ENCODE measurements at regions not wholly inside any gene's neighbourhood (a gene's known extent, or its start where the extent isn't known, plus 50 kb on each side); places are given as distances from the start of the nearest gene placed in this dataset.
A peak's percentile ranks its signal among the peaks of the same experiment; 100 is the strongest.

DNA sequence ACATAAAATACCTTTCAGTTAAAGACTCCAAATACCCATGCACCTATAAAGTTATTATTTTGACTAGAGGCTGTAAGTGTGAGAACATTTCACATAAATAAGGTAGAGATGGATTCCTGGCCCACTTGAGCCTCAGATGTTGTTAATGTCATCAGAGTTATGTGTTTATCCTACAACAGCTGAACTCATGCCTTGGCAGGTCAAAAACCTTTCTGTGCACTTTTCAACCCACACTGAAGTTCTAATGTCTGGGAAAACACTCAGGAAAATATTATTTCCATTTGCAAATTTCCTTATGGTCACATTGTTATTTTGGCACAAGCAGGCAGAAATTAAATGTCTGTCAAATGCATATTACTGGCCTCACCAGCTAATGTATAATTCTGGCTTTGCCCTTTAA lies 209.2 kb downstream of the LNPK start:
- DNase-seq (ENCODE audit: low spot score): no peak
- TF ChIP-seq, protein P1, sequence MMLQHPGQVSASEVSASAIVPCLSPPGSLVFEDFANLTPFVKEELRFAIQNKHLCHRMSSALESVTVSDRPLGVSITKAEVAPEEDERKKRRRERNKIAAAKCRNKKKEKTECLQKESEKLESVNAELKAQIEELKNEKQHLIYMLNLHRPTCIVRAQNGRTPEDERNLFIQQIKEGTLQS (IDR thresholded peaks at IDR 0.05): no peak
- TF ChIP-seq FOXA2 (IDR thresholded peaks at IDR 0.05) (no peak), RXRA (IDR thresholded peaks at IDR 0.05) (peak in 1 of 2 donors; percentile 33)
- TF ChIP-seq, protein P2, sequence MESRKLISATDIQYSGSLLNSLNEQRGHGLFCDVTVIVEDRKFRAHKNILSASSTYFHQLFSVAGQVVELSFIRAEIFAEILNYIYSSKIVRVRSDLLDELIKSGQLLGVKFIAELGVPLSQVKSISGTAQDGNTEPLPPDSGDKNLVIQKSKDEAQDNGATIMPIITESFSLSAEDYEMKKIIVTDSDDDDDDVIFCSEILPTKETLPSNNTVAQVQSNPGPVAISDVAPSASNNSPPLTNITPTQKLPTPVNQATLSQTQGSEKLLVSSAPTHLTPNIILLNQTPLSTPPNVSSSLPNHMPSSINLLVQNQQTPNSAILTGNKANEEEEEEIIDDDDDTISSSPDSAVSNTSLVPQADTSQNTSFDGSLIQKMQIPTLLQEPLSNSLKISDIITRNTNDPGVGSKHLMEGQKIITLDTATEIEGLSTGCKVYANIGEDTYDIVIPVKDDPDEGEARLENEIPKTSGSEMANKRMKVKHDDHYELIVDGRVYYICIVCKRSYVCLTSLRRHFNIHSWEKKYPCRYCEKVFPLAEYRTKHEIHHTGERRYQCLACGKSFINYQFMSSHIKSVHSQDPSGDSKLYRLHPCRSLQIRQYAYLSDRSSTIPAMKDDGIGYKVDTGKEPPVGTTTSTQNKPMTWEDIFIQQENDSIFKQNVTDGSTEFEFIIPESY (IDR thresholded peaks at IDR 0.05): no peak
- peaks cover 0 to 5% (median 3%) of the 10 kb centered on the region in 4 donors for H3K9me3 ChIP-seq (ENCODE audit: control insufficient read depth in 4 of 4, low read length in 3 of 4)
- no peaks in the 10 kb centered on the region for H3K36me3 ChIP-seq (ENCODE audit: control insufficient read depth in 4 of 4, insufficient read depth in 3 of 4, low read depth in 1 of 4, low read length in 3 of 4)
- peaks cover 0 to 10% (median 2%) of the 10 kb centered on the region in 4 donors for H3K4me1 ChIP-seq (ENCODE audit: control insufficient read depth in 4 of 4, insufficient read depth in 4 of 4, low read length in 3 of 4)
- no peak overlapping the region for H3K9ac ChIP-seq (ENCODE audit: low read depth in 1 of 2, low read length in 2 of 2)
- H3K4me3 ChIP-seq (ENCODE audit: low read depth in 1 of 3, low read length in 3 of 3): no peak overlapping the region
- H3K27ac ChIP-seq (ENCODE audit: low read depth in 1 of 2, low read length in 2 of 2): no peak overlapping the region
- H3K27me3 ChIP-seq (ENCODE audit: control insufficient read depth in 4 of 4, insufficient read depth in 4 of 4, low read length in 3 of 4): no peaks in the 10 kb centered on the region

DNA sequence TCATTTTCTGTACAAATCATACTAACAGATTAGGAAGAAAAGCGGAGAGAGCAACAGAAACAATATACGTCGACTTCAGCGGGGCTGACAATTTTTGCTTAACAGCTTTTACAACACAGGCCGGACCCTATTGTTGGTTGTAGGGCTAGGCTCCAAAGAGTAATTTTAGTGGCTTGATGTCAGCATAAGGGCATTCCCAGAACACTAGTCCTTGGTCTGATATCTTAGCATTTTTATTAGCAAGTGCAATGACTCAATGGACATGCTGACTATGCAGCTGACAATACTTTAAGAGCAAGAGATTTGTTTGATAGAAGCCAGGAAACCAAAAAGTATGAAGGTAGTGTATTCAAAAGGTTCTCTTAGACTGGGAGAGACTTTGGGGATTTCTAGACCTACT lies 209.9 kb downstream of the LNPK start:
- Histone ChIP-seq H3K4me3 (ENCODE audit: low read depth in 1 of 3, low read length in 3 of 3) (no peak overlapping the region), H3K9ac (ENCODE audit: low read depth in 1 of 2, low read length in 2 of 2) (no peak overlapping the region), H3K27me3 (ENCODE audit: control insufficient read depth in 4 of 4, insufficient read depth in 4 of 4, low read length in 3 of 4) (no peaks in the 10 kb centered on the region), H3K36me3 (ENCODE audit: control insufficient read depth in 4 of 4, insufficient read depth in 3 of 4, low read depth in 1 of 4, low read length in 3 of 4) (no peaks in the 10 kb centered on the region), H3K4me1 (ENCODE audit: control insufficient read depth in 4 of 4, insufficient read depth in 4 of 4, low read length in 3 of 4) (peaks cover 0 to 10% (median 2%) of the 10 kb centered on the region in 4 donors), H3K27ac (ENCODE audit: low read depth in 1 of 2, low read length in 2 of 2) (no peak overlapping the region), H3K9me3 (ENCODE audit: control insufficient read depth in 4 of 4, low read length in 3 of 4) (peaks cover 0 to 5% (median 3%) of the 10 kb centered on the region in 4 donors)
- WGBS: 96% methylated on average over 5 of the region's 5 CpGs
- DNase-seq (ENCODE audit: low spot score): no peak
- no peak for TF ChIP-seq GABPA (IDR thresholded peaks at IDR 0.05 in 1 of 2, conservative IDR thresholded peaks at IDR 0.05 in 1 of 2)
- no peak for TF ChIP-seq FOXA2 (IDR thresholded peaks at IDR 0.05)
- no peak for TF ChIP-seq YY1 (IDR thresholded peaks at IDR 0.05)
- no peak for TF ChIP-seq RAD21 (IDR thresholded peaks at IDR 0.05)
- no peak for TF ChIP-seq TAF1 (conservative IDR thresholded peaks at IDR 0.05)
- TF ChIP-seq HNF4G (IDR thresholded peaks at IDR 0.05): no peak
- TF ChIP-seq, protein P2 (IDR thresholded peaks at IDR 0.05): no peak
- TF ChIP-seq, protein P3, sequence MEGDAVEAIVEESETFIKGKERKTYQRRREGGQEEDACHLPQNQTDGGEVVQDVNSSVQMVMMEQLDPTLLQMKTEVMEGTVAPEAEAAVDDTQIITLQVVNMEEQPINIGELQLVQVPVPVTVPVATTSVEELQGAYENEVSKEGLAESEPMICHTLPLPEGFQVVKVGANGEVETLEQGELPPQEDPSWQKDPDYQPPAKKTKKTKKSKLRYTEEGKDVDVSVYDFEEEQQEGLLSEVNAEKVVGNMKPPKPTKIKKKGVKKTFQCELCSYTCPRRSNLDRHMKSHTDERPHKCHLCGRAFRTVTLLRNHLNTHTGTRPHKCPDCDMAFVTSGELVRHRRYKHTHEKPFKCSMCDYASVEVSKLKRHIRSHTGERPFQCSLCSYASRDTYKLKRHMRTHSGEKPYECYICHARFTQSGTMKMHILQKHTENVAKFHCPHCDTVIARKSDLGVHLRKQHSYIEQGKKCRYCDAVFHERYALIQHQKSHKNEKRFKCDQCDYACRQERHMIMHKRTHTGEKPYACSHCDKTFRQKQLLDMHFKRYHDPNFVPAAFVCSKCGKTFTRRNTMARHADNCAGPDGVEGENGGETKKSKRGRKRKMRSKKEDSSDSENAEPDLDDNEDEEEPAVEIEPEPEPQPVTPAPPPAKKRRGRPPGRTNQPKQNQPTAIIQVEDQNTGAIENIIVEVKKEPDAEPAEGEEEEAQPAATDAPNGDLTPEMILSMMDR (IDR thresholded peaks at IDR 0.05; ENCODE audit: low read depth, low read length, missing input control): no peak
- TF ChIP-seq RXRA (IDR thresholded peaks at IDR 0.05): no peak
- TF ChIP-seq, protein P1 (IDR thresholded peaks at IDR 0.05): no peak
- TF ChIP-seq FOXA1 (IDR thresholded peaks at IDR 0.05): no peak
